Cardiac fibroblast (primary cell): ENCODE measurements at regions not wholly inside any gene's neighbourhood (a gene's known extent, or its start where the extent isn't known, plus 50 kb on each side); places are given as distances from the start of the nearest gene placed in this dataset.

Experiments used
- DNase-seq, 2 donors: peaks; one replicate each; pipeline versions ENCODE4 v3.0.0 to v3.0.0-alpha.2; 2010; ENCODE audit warnings: low read depth in 2 of 2
- H3K4me3 ChIP-seq, 2 donors: replicated peaks in 1 of 2; 1 replicate in 1 of 2; 2 replicates in 1 of 2; pipeline ENCODE4 v1.5.1; 2011; ENCODE audit warnings: low read depth in 2 of 2, low read length in 2 of 2, mild to moderate bottlenecking in 2 of 2, moderate library complexity in 1 of 2
- TF ChIP-seq, protein P1 (sequence below): IDR thresholded peaks from one replicate; pipeline ENCODE4 v1.5.1; 2011; ENCODE audit warnings: low read depth, mild to moderate bottlenecking, low read length, inconsistent platforms

DNA sequence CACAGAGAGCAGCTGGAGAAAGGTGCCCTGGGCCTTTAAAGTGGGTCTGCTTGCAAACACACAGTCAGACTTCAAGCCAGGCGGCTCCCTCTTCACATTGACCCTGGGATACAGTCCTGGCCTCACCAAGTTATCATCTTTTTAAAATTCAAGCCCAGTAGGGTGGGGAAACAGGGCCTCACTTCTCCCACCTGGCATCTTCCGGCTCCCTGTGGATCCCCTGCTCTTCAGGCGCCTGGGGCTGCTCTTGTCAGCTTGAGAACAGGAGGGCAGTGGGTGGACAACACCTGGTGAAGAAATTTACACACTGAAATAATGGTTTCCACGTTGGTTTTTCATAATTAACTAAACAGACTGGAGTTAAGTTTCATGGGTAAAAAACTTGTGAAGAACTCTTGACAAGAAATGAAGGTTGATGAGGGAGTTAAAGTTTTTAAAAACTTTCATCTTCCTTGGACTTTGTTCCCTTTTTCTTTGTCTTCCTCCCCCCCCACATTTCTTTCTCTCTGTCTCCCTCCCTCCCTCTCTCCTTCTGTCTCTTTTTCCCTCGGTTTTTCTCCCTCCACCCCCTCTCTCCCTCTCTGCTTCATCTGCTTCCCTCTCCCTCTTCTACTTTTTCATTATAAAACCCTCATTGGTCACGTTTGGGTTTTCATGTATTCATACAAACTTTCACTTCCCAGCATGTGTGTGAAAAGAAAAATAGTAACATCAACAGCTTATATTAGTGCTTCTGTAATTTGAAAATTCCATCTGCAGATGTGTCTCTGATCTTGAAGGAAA, 219.6 kb downstream of the DMRT2 start:
- TF ChIP-seq, protein P1, sequence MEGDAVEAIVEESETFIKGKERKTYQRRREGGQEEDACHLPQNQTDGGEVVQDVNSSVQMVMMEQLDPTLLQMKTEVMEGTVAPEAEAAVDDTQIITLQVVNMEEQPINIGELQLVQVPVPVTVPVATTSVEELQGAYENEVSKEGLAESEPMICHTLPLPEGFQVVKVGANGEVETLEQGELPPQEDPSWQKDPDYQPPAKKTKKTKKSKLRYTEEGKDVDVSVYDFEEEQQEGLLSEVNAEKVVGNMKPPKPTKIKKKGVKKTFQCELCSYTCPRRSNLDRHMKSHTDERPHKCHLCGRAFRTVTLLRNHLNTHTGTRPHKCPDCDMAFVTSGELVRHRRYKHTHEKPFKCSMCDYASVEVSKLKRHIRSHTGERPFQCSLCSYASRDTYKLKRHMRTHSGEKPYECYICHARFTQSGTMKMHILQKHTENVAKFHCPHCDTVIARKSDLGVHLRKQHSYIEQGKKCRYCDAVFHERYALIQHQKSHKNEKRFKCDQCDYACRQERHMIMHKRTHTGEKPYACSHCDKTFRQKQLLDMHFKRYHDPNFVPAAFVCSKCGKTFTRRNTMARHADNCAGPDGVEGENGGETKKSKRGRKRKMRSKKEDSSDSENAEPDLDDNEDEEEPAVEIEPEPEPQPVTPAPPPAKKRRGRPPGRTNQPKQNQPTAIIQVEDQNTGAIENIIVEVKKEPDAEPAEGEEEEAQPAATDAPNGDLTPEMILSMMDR = no peak
- H3K4me3 ChIP-seq = no peak overlapping the region
- no peak for DNase-seq

DNA sequence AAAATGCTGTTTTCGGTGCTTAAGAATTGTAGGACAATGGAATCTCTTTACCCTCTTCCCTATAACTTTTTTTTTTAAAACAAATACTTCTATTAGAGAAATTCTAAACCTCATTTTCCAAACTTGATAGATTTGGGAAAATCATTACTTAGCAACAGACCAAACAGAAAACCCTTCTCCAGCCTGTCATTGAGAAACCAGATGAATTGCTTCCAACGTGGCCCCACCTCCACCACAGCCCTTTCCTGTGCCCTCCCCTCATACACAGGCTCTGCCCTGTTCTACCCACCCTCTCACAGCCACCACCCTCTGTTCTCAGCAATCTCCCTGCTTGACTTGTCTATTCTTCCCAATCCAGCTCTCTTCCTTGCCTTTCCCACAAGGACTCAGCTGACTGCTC, 221.2 kb downstream of the DMRT2 start:
- no peak overlapping the region for H3K4me3 ChIP-seq
- TF ChIP-seq, protein P1 = no peak
- no peak for DNase-seq

DNA sequence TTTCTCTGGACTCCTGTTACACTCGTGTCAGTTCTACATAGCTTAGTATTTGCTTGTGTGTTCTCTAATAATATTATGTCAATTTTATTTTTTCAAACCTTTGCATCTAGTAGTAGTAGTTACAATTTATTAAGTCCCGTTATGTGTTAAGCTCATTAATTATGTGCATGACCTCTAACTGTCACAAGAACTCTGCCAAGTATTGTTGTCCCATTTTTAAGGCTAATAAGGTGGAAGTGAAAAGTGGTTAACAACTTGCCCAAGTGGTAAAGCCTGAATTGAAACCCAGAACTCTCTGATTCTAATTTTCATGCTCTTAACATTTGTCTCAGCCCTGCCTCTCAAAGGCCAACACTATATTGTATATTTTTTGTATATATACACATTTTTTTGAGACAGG, 221.6 kb downstream of the DMRT2 start:
- TF ChIP-seq, protein P1 = no peak
- no peak for DNase-seq
- H3K4me3 ChIP-seq = no peak overlapping the region

DNA sequence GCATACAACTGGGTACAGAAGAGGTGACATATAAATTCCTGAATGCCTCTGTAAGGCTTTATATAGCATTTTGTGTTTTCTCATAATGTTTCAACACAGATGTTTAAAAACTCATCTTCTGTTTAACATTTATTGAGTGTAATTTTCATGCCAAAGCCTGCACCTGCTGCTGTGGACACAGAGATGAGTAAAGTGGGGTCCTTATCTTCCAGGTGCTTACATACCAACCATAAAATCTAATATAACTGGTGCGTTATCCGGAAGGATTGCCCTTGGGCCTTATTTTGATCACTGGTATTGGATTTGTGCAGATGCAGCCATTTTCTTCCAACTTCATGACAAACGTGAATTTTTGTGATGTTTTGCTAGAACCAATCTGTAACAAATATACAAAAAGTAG, 222.3 kb downstream of the DMRT2 start:
- H3K4me3 ChIP-seq = no peak overlapping the region
- DNase-seq = no peak
- TF ChIP-seq, protein P1 = no peak

DNA sequence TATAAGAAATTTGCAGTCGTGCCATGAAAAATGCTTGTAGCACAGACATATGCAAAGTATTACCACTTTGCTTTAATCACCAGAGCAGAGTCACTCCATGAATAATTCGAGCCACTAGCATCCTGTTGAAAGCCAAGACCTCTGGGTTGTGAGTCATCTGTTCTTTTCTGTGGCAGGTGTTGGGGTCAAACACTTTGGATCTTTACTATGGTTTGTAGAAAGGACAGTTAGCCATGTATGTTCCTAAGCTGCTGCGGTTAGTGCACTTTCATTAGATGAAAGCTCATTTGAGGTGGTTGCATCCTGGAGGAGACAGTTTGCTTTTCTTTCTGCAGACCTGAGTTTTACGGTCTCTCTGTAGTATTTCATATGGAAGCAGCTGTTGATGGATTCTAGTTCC, 223.7 kb downstream of the DMRT2 start:
- H3K4me3 ChIP-seq = no peak overlapping the region
- DNase-seq = no peak
- TF ChIP-seq, protein P1 = no peak

DNA sequence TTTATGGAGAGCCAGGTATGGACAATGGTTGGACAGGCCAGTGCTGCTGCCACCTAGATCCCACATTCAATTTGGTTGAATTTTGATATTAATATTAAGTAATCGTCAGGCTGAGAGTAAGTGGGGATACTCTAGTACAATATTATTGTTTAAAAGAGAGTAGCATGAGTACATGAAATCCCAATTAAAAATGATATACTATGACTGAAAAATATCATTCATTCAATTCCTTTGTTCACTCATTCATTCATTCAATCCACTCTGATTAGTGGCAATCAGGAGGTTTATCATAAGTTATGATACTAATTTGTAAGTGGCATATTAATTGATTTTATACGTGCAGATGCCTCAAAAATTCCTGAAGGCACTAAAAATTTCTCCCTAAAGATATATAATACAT, 224.2 kb downstream of the DMRT2 start:
- TF ChIP-seq, protein P1 = no peak
- H3K4me3 ChIP-seq = no peak overlapping the region
- DNase-seq = no peak

DNA sequence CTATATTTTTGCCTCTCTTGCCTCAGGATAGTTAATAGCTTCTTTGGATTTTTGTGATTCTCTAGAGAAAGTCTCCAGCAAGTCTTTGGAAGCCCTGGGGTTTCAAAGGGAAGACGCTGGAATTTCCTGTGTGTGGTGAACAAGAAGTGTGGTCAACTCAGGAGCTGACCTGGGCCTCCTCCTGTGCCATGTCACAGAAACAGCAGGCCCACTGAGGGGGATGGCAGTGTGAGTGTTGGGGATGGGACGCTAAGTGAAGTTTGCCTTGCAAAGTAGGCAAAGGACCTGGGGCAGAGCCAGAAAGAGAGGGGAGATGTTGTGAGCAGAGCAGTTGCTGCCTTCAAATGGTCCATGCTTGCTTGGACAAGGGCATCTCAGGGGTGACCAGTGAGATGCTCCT, 226.3 kb downstream of the DMRT2 start:
- TF ChIP-seq, protein P1 = no peak
- no peak for DNase-seq
- no peak overlapping the region for H3K4me3 ChIP-seq
